ENCODE measurements at regions not wholly inside any gene's neighbourhood (a gene's known extent, or its start where the extent isn't known, plus 50 kb on each side); places are given as distances from the start of the nearest gene placed in this dataset.

DNA sequence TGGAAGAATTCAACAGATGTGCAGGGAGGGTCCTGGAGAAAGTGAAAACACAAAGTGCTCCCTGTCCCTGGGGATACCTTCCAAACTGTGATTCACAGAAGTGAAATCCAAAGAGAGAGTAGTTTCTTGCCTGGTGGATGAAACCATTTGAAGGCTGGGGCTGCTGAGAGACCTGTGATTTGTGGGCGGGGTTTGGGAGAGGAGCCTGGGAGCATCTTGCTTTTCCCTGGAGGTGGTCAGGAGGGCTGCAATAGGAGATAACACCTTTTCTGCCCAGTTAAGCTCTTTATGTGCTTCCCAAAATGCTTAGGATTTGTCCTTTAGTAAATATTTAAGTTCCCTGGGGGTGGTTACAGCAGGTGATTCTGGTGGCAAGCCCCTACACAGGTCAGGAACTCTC is 105.3 kb upstream of the TPK1 start:
- no peak for TF ChIP-seq POLR2AphosphoS5 (IDR thresholded peaks at IDR 0.05)
- TF ChIP-seq, protein P1, sequence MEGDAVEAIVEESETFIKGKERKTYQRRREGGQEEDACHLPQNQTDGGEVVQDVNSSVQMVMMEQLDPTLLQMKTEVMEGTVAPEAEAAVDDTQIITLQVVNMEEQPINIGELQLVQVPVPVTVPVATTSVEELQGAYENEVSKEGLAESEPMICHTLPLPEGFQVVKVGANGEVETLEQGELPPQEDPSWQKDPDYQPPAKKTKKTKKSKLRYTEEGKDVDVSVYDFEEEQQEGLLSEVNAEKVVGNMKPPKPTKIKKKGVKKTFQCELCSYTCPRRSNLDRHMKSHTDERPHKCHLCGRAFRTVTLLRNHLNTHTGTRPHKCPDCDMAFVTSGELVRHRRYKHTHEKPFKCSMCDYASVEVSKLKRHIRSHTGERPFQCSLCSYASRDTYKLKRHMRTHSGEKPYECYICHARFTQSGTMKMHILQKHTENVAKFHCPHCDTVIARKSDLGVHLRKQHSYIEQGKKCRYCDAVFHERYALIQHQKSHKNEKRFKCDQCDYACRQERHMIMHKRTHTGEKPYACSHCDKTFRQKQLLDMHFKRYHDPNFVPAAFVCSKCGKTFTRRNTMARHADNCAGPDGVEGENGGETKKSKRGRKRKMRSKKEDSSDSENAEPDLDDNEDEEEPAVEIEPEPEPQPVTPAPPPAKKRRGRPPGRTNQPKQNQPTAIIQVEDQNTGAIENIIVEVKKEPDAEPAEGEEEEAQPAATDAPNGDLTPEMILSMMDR (IDR thresholded peaks at IDR 0.05) = no peak

All from breast epithelium (tissue), 3 donors.